ENCODE measurements at regions not wholly inside any gene's neighbourhood (a gene's known extent, or its start where the extent isn't known, plus 50 kb on each side); places are given as distances from the start of the nearest gene placed in this dataset.

GRCh38 chr4:8760561-8760960 is 111.1 kb downstream of the HMX1 start:
- H3K27me3 ChIP-seq (ENCODE audit: low read depth): no peaks in the 10 kb centered on the region

GRCh38 chr4:8759987-8760386 is 111.7 kb downstream of the HMX1 start:
- Histone ChIP-seq H3K4me1 (no peaks in the 10 kb centered on the region), H3K36me3 (replicated peaks) (no peaks in the 10 kb centered on the region), H3K27me3 (ENCODE audit: low read depth) (no peaks in the 10 kb centered on the region), H3K4me3 (no peak overlapping the region), H3K9me3 (no peaks in the 10 kb centered on the region)
- DNase-seq (ENCODE audit: low spot score in 2 of 2): no peak
- in situ Hi-C loops (cut with MboI; ENCODE audit: low sequenced_read_pairs): no loop called here

More at GRCh38 chr4:8760561-8760960, 111.1 kb downstream of the HMX1 start:
- no peak for DNase-seq (ENCODE audit: low spot score in 2 of 2)
- no peaks in the 10 kb centered on the region for H3K9me3 ChIP-seq
- H3K4me1 ChIP-seq: no peaks in the 10 kb centered on the region
- in situ Hi-C loops (cut with MboI; ENCODE audit: low sequenced_read_pairs): no loop called here
- H3K36me3 ChIP-seq (replicated peaks): no peaks in the 10 kb centered on the region
- H3K4me3 ChIP-seq: no peak overlapping the region

- Histone ChIP-seq H3K27me3 (ENCODE audit: low read depth) (no peaks in the 10 kb centered on the region), H3K4me1 (no peaks in the 10 kb centered on the region), H3K9me3 (no peaks in the 10 kb centered on the region), H3K4me3 (no peak overlapping the region), H3K36me3 (replicated peaks) (no peaks in the 10 kb centered on the region)
- DNase-seq (ENCODE audit: low spot score in 2 of 2): no peak
- in situ Hi-C loops (cut with MboI; ENCODE audit: low sequenced_read_pairs): no loop called here
These were observed 114.8 kb downstream of the HMX1 start for GRCh38 chr4:8756816-8757215.

GRCh38 chr4:8754634-8755589 is 116.7 kb downstream of the HMX1 start:
- no peaks in the 10 kb centered on the region for H3K4me1 ChIP-seq
- no peaks in the 10 kb centered on the region for H3K36me3 ChIP-seq (replicated peaks)
- H3K27me3 ChIP-seq (ENCODE audit: low read depth): peaks cover 4% of the 10 kb centered on the region; the same call in 1 of the 2 replicates
- in situ Hi-C loops (cut with MboI; ENCODE audit: low sequenced_read_pairs): no loop called here
- no peak overlapping the region for H3K4me3 ChIP-seq
- H3K9me3 ChIP-seq: no peaks in the 10 kb centered on the region
- no peak for DNase-seq (ENCODE audit: low spot score in 2 of 2)

- DNase-seq (ENCODE audit: low spot score in 2 of 2): no peak
- H3K36me3 ChIP-seq (replicated peaks): no peaks in the 10 kb centered on the region
- no peak overlapping the region for H3K4me3 ChIP-seq
- H3K9me3 ChIP-seq: no peaks in the 10 kb centered on the region
- H3K27me3 ChIP-seq (ENCODE audit: low read depth): peaks cover 11% of the 10 kb centered on the region
- H3K4me1 ChIP-seq: no peaks in the 10 kb centered on the region
- in situ Hi-C loops (cut with MboI; ENCODE audit: low sequenced_read_pairs): no loop called here
These were observed 123.4 kb downstream of the HMX1 start for GRCh38 chr4:8748236-8748575.

GRCh38 chr4:8747467-8748235 is 124.0 kb downstream of the HMX1 start:
- Histone ChIP-seq H3K4me3 (no peak overlapping the region), H3K9me3 (no peaks in the 10 kb centered on the region), H3K4me1 (no peaks in the 10 kb centered on the region), H3K36me3 (replicated peaks) (no peaks in the 10 kb centered on the region), H3K27me3 (ENCODE audit: low read depth) (peaks cover 11% of the 10 kb centered on the region)
- DNase-seq (ENCODE audit: low spot score in 2 of 2): no peak
- in situ Hi-C loops (cut with MboI; ENCODE audit: low sequenced_read_pairs): no loop called here

DNA sequence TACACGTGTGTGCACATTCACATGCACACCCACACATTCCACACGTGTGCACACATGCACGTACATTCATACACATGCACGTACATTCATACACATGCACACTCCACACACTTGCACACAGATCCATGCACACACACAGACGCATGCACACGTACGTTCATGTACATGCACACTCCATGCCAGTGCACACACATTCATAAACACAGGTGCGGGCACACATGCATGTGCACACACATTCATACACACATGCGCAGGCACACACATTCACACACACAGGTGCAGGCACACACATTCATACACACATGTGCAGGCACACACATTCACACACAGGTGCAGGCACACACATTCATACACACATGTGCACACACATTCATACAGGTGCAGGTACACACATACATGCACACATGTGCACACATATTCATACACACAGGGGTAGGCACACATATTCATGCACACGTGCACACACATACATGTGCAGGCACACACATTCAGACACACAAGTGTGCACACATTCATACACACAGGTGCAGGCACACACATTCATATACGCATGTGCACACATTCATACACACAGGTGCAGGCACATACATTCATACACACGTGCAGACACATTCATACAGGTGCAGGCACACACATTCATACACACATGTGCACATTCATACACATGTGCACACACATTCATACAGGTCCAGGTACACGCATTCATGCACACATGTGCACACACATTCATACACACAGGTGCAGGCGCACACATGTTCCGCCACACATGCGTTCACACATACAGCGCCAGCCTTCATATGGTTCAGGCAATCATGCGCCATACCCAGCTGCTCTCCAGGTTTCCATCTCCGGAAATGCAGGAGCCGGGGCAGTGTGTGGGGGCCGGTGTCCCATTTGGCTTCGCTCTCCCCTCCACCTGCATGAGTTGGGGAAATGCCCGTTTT is 124.8 kb downstream of the HMX1 start:
- Histone ChIP-seq H3K4me1 (no peaks in the 10 kb centered on the region), H3K9me3 (no peaks in the 10 kb centered on the region), H3K36me3 (replicated peaks) (no peaks in the 10 kb centered on the region), H3K4me3 (no peak overlapping the region), H3K27me3 (ENCODE audit: low read depth) (peaks cover 11% of the 10 kb centered on the region)
- in situ Hi-C loops (cut with MboI; ENCODE audit: low sequenced_read_pairs): no loop called here
- DNase-seq (ENCODE audit: low spot score in 2 of 2): no peak

GRCh38 chr4:8745826-8746225 is 125.8 kb downstream of the HMX1 start:
- Histone ChIP-seq H3K27me3 (ENCODE audit: low read depth) (peaks cover 10% of the 10 kb centered on the region), H3K36me3 (replicated peaks) (no peaks in the 10 kb centered on the region), H3K9me3 (no peaks in the 10 kb centered on the region), H3K4me3 (no peak overlapping the region), H3K4me1 (no peaks in the 10 kb centered on the region)
- no peak for DNase-seq (ENCODE audit: low spot score in 2 of 2)
- in situ Hi-C loops (cut with MboI; ENCODE audit: low sequenced_read_pairs): no loop called here

GRCh38 chr4:8745005-8745790 is 126.4 kb downstream of the HMX1 start:
- Histone ChIP-seq H3K9me3 (no peaks in the 10 kb centered on the region), H3K36me3 (replicated peaks) (no peaks in the 10 kb centered on the region), H3K4me1 (no peaks in the 10 kb centered on the region), H3K4me3 (no peak overlapping the region), H3K27me3 (ENCODE audit: low read depth) (peaks cover 7% of the 10 kb centered on the region)
- in situ Hi-C loops (cut with MboI; ENCODE audit: low sequenced_read_pairs): no loop called here
- DNase-seq (ENCODE audit: low spot score in 2 of 2): no peak

DNA sequence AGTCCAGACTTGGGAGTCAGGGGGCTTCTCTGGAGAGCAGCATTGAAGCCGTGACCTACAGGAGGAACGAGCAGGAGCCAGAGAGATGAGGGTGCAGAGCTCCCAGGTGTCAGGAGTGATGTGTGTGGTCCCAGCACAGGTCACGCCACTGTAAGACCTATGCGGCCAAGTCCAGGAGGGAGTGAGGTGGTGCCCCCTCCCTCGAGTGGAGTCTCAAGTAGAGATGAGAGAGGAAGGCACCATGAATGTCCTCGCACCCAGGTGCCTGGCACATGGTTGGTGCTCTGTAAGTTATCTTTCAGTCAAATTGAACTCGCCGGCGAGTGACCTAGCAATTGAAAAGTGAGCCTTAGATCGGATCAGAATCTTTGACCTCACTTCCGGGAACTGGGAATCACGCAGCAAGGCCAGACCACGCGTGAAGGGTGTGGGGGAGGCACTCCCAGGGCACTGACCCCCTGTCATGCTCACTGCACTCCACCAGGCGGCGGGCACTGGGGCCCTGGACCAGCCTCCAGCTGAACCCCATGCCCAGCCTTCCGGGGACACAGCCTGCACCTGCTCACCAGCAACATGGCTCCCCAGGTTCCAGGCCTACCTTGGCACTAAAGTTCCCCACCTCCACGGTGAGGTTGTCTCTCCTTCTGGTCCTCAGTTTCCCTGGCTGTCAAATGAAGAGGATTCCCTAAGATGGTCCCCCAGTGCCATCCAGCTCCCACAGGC is 127.4 kb downstream of the HMX1 start:
- H3K36me3 ChIP-seq (replicated peaks): no peaks in the 10 kb centered on the region
- no peaks in the 10 kb centered on the region for H3K9me3 ChIP-seq
- in situ Hi-C loops (cut with MboI; ENCODE audit: low sequenced_read_pairs): no loop called here
- DNase-seq (ENCODE audit: low spot score in 2 of 2): no peak
- H3K4me3 ChIP-seq: no peak overlapping the region
- H3K27me3 ChIP-seq (ENCODE audit: low read depth): peaks cover 2% of the 10 kb centered on the region
- no peaks in the 10 kb centered on the region for H3K4me1 ChIP-seq

DNA sequence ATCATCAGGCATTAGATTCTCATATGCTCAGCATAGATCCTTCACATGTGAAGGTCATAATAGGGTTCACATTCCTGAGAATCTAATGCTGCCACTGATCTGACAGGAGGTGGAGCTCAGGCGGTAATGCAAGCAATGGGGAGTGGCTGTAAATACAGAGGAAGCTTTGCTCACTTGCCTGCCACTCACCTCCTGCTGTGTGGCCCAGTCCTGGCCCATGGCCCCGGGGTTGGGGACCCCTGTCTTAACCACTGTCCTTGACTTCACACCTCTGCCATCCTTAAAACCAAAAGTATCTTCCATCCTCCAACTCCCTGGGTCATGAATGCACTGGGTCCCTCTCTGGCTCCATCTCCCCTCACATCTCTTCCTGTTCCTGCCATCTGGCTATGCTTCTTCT is 129.1 kb downstream of the HMX1 start:
- Histone ChIP-seq H3K36me3 (replicated peaks) (no peaks in the 10 kb centered on the region), H3K27me3 (ENCODE audit: low read depth) (no peaks in the 10 kb centered on the region), H3K4me1 (no peaks in the 10 kb centered on the region), H3K4me3 (no peak overlapping the region), H3K9me3 (no peaks in the 10 kb centered on the region)
- in situ Hi-C loops (cut with MboI; ENCODE audit: low sequenced_read_pairs): no loop called here
- DNase-seq (ENCODE audit: low spot score in 2 of 2): no peak

GRCh38 chr4:8741513-8742226 is 130.0 kb downstream of the HMX1 start:
- H3K9me3 ChIP-seq: no peaks in the 10 kb centered on the region
- H3K4me1 ChIP-seq: no peaks in the 10 kb centered on the region
- H3K4me3 ChIP-seq: no peak overlapping the region
- H3K36me3 ChIP-seq (replicated peaks): no peaks in the 10 kb centered on the region
- H3K27me3 ChIP-seq (ENCODE audit: low read depth): no peaks in the 10 kb centered on the region
- in situ Hi-C loops (cut with MboI; ENCODE audit: low sequenced_read_pairs): no loop called here
- DNase-seq (ENCODE audit: low spot score in 2 of 2): no peak

All from HAP-1 (cell line).